Activated T-helper 1 cell treated with anti-CD3 and anti-CD28 coated beads, Interleukin-12 subunit alpha, Interleukin-12 subunit beta, Interleukin-2, Interleukin-4 antibody, amounts not matched to agents 30 ng/mL and 10 ng/mL and 1 ng/mL, durations not matched to agents 14 hours and 24 hours and 36 hours (primary cell): ENCODE measurements at regions not wholly inside any gene's neighbourhood (a gene's known extent, or its start where the extent isn't known, plus 50 kb on each side); places are given as distances from the start of the nearest gene placed in this dataset.

ENCODE experiments used
- DNase-seq: peaks from one replicate; pipeline ENCODE4 v3.0.0; 2021; ENCODE audit warnings: low spot score
- H3K27ac Mint-ChIP-seq: one replicate; pipeline ENCODE4 v1.8.0; 2021; ENCODE audit warnings: mild to moderate bottlenecking, mixed read lengths
- H3K27me3 Mint-ChIP-seq: one replicate; pipeline ENCODE4 v1.8.0; 2022; ENCODE audit warnings: mild to moderate bottlenecking, moderate library complexity, mixed read lengths; ENCODE audit not compliant: insufficient read depth
- H3K36me3 Mint-ChIP-seq: one replicate; pipeline ENCODE4 v1.8.0; 2021; ENCODE audit warnings: low read depth, mixed read lengths
- H3K4me1 Mint-ChIP-seq: one replicate; pipeline ENCODE4 v1.8.0; 2021; ENCODE audit warnings: low read depth, mixed read lengths
- H3K4me3 Mint-ChIP-seq: one replicate; pipeline ENCODE4 v1.8.0; 2021; ENCODE audit warnings: mild to moderate bottlenecking, moderate library complexity, mixed read lengths
- H3K9me3 Mint-ChIP-seq: one replicate; pipeline ENCODE4 v1.8.0; 2021; ENCODE audit warnings: mixed read lengths
- intact Hi-C: fragments of 100-400 bp; cut with micrococcal nuclease; formaldehyde crosslinking; loops from one replicate; pipeline ENCODE4 v1.15.1; 2024

DNA sequence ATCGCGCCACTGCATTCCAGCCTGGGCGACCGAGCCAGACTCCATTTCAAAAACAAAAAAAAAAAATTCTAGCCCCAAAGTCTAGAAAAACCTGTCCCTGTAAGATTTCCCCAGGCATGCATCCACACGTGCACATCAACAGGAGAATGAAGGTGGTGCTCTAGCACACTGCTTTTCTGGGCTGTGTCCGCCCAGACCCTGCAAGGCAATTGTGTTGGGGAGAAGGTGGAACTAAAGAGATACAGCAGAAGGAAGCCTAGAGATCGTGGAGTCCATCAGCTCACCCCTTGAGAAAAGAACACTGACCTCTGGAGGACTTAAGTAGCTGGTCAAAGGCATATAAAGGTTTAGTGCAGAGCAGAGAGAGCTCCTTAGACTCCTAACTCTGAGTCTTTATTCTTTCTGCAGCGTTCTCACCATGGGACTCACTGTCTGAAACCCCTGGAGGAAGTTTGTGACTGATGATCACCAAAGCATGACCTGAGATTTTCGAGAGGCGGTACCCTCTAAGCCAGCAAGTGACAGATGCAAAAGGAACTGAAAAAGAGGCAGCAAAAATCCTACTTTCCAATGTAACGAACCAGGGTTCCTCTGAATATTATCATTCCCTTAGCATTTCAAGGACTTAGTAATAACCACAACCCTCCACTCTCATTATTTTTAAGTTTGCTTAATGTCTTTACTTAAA is 179.8 kb downstream of the MEX3B start:
- Mint-ChIP-seq H3K27ac (no peak overlapping the region), H3K36me3 (no peaks in the 10 kb centered on the region), H3K4me3 (no peak overlapping the region), H3K9me3 (no peaks in the 10 kb centered on the region), H3K27me3 (no peaks in the 10 kb centered on the region), H3K4me1 (no peaks in the 10 kb centered on the region)
- intact Hi-C loops: no loop called here
- no peak for DNase-seq

- DNase-seq: no peak
- Mint-ChIP-seq H3K27ac (no peak overlapping the region), H3K27me3 (no peaks in the 10 kb centered on the region), H3K4me1 (no peaks in the 10 kb centered on the region), H3K9me3 (no peaks in the 10 kb centered on the region), H3K4me3 (no peak overlapping the region), H3K36me3 (no peaks in the 10 kb centered on the region)
- intact Hi-C loops: no loop called here
Measured at GRCh38 chr15:81863162-81863561, 182.7 kb downstream of the MEX3B start.

DNA sequence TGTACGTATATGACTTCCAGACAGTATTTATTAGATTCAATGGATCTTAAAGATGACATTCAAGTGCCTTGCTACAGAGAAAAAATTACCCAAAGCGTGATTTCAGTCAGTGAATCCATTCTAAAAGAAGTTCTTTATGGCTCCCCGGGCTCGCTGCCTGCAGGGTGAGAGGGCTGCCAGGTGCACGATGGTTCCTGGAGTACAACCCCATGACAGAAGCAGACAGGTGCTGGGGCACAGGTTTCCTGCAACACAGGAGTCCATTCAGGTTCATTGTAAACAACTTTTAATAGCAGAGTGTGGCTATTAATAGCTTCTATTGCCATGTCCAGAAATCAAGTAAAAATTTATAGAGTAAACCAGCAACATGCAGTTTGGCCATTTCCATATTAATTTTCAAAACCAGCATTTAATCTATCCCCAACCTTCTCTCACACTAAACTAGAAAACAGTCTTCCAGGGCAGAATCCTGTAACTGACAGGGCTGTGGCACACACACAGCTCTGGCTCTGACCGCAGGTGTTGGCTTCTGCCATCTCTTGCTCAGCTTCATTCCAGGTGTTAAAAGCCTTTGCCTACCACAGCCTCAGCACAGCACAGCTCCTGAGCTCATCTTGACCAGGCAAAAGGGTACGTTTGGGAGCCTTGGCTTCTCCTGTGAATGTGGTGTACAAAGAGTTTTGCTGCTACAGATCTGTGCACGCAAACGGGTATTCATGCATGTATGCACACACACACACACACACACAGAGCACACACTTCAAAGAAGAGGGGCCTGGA is 185.9 kb downstream of the MEX3B start:
- H3K4me3 Mint-ChIP-seq: no peak overlapping the region
- intact Hi-C loops: no loop called here
- no peaks in the 10 kb centered on the region for H3K27me3 Mint-ChIP-seq
- no peaks in the 10 kb centered on the region for H3K9me3 Mint-ChIP-seq
- no peak overlapping the region for H3K27ac Mint-ChIP-seq
- no peaks in the 10 kb centered on the region for H3K36me3 Mint-ChIP-seq
- no peak for DNase-seq
- no peaks in the 10 kb centered on the region for H3K4me1 Mint-ChIP-seq

- intact Hi-C loops: no loop called here
- H3K9me3 Mint-ChIP-seq: no peaks in the 10 kb centered on the region
Measured at GRCh38 chr15:81858586-81858985, 187.2 kb downstream of the MEX3B start.

DNA sequence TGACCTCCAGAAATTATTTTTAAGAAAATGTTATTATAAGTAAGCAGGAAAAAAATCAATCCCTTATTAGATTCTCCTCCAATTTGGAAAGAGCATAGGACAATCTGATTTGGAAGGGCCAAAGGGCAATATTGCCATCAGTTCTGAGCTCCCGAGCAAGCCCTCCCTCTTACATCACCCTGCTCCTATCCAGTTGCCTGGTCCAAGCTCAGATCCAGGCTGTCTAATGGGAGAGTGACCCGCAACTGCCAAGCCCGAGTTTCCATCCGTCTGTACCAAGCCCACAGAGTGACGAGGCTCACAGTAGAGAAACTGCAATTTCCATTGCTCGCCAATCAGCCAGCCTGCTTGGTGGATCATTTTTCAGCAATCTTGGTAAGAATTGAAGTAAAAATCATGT is 187.7 kb downstream of the MEX3B start:
- DNase-seq: no peak
- Mint-ChIP-seq H3K27me3 (no peaks in the 10 kb centered on the region), H3K9me3 (no peaks in the 10 kb centered on the region), H3K4me3 (no peak overlapping the region), H3K27ac (no peak overlapping the region), H3K4me1 (no peaks in the 10 kb centered on the region), H3K36me3 (no peaks in the 10 kb centered on the region)
- intact Hi-C loops: no loop called here

More at GRCh38 chr15:81858586-81858985, 187.2 kb downstream of the MEX3B start:
- no peak for DNase-seq
- Mint-ChIP-seq H3K27ac (no peak overlapping the region), H3K36me3 (no peaks in the 10 kb centered on the region), H3K27me3 (no peaks in the 10 kb centered on the region), H3K4me3 (no peak overlapping the region), H3K4me1 (no peaks in the 10 kb centered on the region)

GRCh38 chr15:81856634-81857026 is 189.2 kb downstream of the MEX3B start:
- intact Hi-C loops: no loop called here
- Mint-ChIP-seq H3K4me3 (no peak overlapping the region), H3K36me3 (no peaks in the 10 kb centered on the region), H3K9me3 (no peaks in the 10 kb centered on the region), H3K27ac (no peak overlapping the region), H3K4me1 (no peaks in the 10 kb centered on the region), H3K27me3 (no peaks in the 10 kb centered on the region)
- no peak for DNase-seq

GRCh38 chr15:81856001-81856633 is 189.7 kb downstream of the MEX3B start:
- DNase-seq: no peak
- intact Hi-C loops: no loop called here
- no peak overlapping the region for H3K27ac Mint-ChIP-seq

GRCh38 chr15:81853150-81853748 is 192.6 kb downstream of the MEX3B start:
- Mint-ChIP-seq H3K9me3 (no peaks in the 10 kb centered on the region), H3K27ac (no peak overlapping the region), H3K36me3 (no peaks in the 10 kb centered on the region), H3K4me3 (no peak overlapping the region), H3K27me3 (no peaks in the 10 kb centered on the region), H3K4me1 (no peaks in the 10 kb centered on the region)
- DNase-seq: no peak
- intact Hi-C loops: no loop called here

More at GRCh38 chr15:81856001-81856633, 189.7 kb downstream of the MEX3B start:
- no peak overlapping the region for H3K4me3 Mint-ChIP-seq
- no peaks in the 10 kb centered on the region for H3K36me3 Mint-ChIP-seq
- no peaks in the 10 kb centered on the region for H3K9me3 Mint-ChIP-seq
- H3K27me3 Mint-ChIP-seq: no peaks in the 10 kb centered on the region
- H3K4me1 Mint-ChIP-seq: no peaks in the 10 kb centered on the region

DNA sequence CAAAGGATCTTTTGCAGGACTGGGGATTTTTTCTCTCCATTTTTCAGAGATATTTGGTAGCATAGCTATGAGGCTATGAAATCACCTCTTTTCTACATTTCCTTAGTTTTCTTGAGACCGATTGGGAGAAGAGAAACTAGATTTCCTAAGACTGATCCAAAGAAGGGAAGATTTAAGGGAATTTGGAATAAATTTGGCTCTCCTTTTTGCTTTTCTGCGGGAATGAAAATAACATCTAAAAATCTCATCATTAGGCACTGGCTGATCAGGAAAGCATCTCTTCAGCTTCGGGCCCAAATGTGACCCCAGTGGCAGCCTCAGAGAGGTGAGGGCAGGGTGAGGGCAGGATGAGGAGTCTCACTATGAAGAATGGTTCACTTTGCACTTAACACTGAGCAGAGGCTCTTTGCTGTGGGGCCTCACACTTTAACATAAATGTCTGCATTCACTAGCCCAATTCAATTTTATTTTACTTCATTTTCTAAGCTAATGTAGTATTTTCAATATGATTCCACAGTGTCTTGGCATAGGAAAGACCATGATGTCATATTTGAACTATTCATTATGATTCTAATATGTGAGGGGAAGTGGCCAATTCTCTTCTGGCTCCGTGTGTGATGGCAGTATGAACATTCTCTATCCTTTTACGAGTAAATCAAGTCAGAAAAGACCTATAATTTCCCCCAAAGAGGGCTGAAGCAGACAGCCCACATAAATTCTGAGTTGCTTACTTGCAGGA is 193.2 kb downstream of the MEX3B start:
- Mint-ChIP-seq H3K27me3 (no peaks in the 10 kb centered on the region), H3K4me1 (no peaks in the 10 kb centered on the region), H3K9me3 (no peaks in the 10 kb centered on the region), H3K27ac (no peak overlapping the region), H3K4me3 (no peak overlapping the region), H3K36me3 (no peaks in the 10 kb centered on the region)
- DNase-seq: no peak
- intact Hi-C loops: no loop called here

- intact Hi-C loops: no loop called here
- Mint-ChIP-seq H3K36me3 (no peaks in the 10 kb centered on the region), H3K4me3 (no peak overlapping the region), H3K27ac (no peak overlapping the region), H3K9me3 (no peaks in the 10 kb centered on the region), H3K4me1 (no peaks in the 10 kb centered on the region), H3K27me3 (no peaks in the 10 kb centered on the region)
- DNase-seq: no peak
Measured at GRCh38 chr15:81851757-81852156, 194.1 kb downstream of the MEX3B start.

- no peak overlapping the region for H3K4me3 Mint-ChIP-seq
- H3K27me3 Mint-ChIP-seq: no peaks in the 10 kb centered on the region
- H3K27ac Mint-ChIP-seq: no peak overlapping the region
- H3K9me3 Mint-ChIP-seq: no peaks in the 10 kb centered on the region
- H3K4me1 Mint-ChIP-seq: no peaks in the 10 kb centered on the region
- no peak for DNase-seq
- intact Hi-C loops: no loop called here
- H3K36me3 Mint-ChIP-seq: no peaks in the 10 kb centered on the region
Measured at GRCh38 chr15:81851325-81851724, 194.5 kb downstream of the MEX3B start.

DNA sequence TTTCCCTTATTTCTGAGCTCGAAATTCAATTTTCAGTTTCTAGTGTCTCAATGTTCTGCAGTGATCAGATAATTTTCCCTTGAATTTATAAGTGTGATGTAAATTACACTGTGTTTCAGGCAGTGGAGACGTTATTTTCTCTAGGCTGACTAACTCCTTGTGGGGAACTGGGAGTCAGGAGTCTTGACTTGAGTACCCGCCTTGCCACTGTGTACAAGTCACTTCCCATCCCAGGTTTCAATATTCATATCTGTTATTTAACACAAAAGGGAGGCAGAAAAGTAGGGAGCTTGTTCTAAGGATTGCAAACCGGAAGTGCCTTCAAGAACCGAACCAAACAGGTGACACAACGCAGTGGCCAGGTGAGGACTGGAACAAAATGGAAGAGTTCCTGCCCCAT is 196.5 kb downstream of the MEX3B start:
- no peak overlapping the region for H3K4me3 Mint-ChIP-seq
- H3K36me3 Mint-ChIP-seq: no peaks in the 10 kb centered on the region
- intact Hi-C loops: no loop called here
- no peaks in the 10 kb centered on the region for H3K4me1 Mint-ChIP-seq
- no peak overlapping the region for H3K27ac Mint-ChIP-seq
- H3K9me3 Mint-ChIP-seq: no peaks in the 10 kb centered on the region
- no peak for DNase-seq
- no peaks in the 10 kb centered on the region for H3K27me3 Mint-ChIP-seq
